ENCODE measurements at regions not wholly inside any gene's neighbourhood (a gene's known extent, or its start where the extent isn't known, plus 50 kb on each side); places are given as distances from the start of the nearest gene placed in this dataset.

DNA sequence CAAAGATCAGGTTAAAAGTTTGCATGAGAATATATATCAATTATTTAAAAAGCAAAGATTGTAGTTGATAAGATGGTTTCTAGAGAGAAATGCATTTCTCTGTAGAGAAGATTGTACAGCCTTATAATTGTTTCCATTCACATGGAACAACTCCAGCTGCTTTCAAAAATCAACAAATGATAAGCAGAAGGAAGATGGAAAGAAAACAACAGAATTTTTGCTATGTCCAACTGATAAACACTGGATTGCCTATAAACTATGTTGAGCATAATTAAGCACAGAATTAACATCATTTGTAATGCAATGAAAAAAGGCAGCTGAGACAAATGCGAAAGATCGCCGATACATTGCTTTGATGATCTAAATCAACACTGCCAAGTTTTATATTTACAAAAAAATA is 89.0 kb downstream of the C3orf85 start:
- TF ChIP-seq, protein P1, sequence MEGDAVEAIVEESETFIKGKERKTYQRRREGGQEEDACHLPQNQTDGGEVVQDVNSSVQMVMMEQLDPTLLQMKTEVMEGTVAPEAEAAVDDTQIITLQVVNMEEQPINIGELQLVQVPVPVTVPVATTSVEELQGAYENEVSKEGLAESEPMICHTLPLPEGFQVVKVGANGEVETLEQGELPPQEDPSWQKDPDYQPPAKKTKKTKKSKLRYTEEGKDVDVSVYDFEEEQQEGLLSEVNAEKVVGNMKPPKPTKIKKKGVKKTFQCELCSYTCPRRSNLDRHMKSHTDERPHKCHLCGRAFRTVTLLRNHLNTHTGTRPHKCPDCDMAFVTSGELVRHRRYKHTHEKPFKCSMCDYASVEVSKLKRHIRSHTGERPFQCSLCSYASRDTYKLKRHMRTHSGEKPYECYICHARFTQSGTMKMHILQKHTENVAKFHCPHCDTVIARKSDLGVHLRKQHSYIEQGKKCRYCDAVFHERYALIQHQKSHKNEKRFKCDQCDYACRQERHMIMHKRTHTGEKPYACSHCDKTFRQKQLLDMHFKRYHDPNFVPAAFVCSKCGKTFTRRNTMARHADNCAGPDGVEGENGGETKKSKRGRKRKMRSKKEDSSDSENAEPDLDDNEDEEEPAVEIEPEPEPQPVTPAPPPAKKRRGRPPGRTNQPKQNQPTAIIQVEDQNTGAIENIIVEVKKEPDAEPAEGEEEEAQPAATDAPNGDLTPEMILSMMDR (IDR thresholded peaks at IDR 0.05; ENCODE audit: poor library complexity) = no peak
- no peak for TF ChIP-seq EZH2phosphoT487 (IDR thresholded peaks at IDR 0.05; ENCODE audit: low read depth, severe bottlenecking, unreplicated experiment)

All from hepatocyte (in vitro differentiated cells).